HG03039 (cell line): ENCODE measurements at regions not wholly inside any gene's neighbourhood (a gene's known extent, or its start where the extent isn't known, plus 50 kb on each side); places are given as distances from the start of the nearest gene placed in this dataset.

ENCODE experiments used
- ATAC-seq: cut with Tn5 transposase; IDR thresholded peaks from one replicate; pipeline ENCODE4 v1.9.1; 2021; ENCODE audit warnings: mild to moderate bottlenecking, moderate library complexity; ENCODE audit not compliant: unreplicated experiment

GRCh38 chr12:78683031-78683430 lies 181.5 kb upstream of the SYT1 start:
- ATAC-seq, result no peak

- no peak for ATAC-seq
Measured at GRCh38 chr12:78683626-78684025, 180.9 kb upstream of the SYT1 start.

- ATAC-seq, result no peak
Measured at GRCh38 chr12:78684419-78684818, 180.2 kb upstream of the SYT1 start.

- no peak for ATAC-seq
Measured at GRCh38 chr12:78695749-78696148, 168.8 kb upstream of the SYT1 start.

GRCh38 chr12:78696267-78696666 lies 168.3 kb upstream of the SYT1 start:
- no peak for ATAC-seq

GRCh38 chr12:78697817-78698415 lies 166.7 kb upstream of the SYT1 start:
- no peak for ATAC-seq

GRCh38 chr12:78698747-78699146 lies 165.8 kb upstream of the SYT1 start:
- no peak for ATAC-seq

- ATAC-seq, result no peak
Measured at GRCh38 chr12:78700565-78700964, 164.0 kb upstream of the SYT1 start.

GRCh38 chr12:78703820-78704525 lies 160.6 kb upstream of the SYT1 start:
- no peak for ATAC-seq

- ATAC-seq, result no peak
Measured at GRCh38 chr12:78711954-78712353, 152.6 kb upstream of the SYT1 start.

GRCh38 chr12:78712834-78713481 lies 151.6 kb upstream of the SYT1 start:
- ATAC-seq, result no peak

GRCh38 chr12:78719721-78720120 lies 144.9 kb upstream of the SYT1 start:
- no peak for ATAC-seq

- no peak for ATAC-seq
Measured at GRCh38 chr12:78721906-78722305, 142.7 kb upstream of the SYT1 start.

GRCh38 chr12:78725033-78725432 lies 139.5 kb upstream of the SYT1 start:
- ATAC-seq, result no peak

- ATAC-seq, result no peak
Measured at GRCh38 chr12:78725951-78726580, 138.5 kb upstream of the SYT1 start.

- no peak for ATAC-seq
Measured at GRCh38 chr12:78726854-78727253, 137.7 kb upstream of the SYT1 start.

- ATAC-seq, result no peak
Measured at GRCh38 chr12:78732481-78732880, 132.1 kb upstream of the SYT1 start.

- ATAC-seq, result no peak
Measured at GRCh38 chr12:78739653-78740052, 124.9 kb upstream of the SYT1 start.

- ATAC-seq, result no peak
Measured at GRCh38 chr12:78746001-78746400, 118.6 kb upstream of the SYT1 start.

- ATAC-seq, result no peak
Measured at GRCh38 chr12:78753058-78753457, 111.5 kb upstream of the SYT1 start.

- ATAC-seq, result no peak
Measured at GRCh38 chr12:78756936-78757335, 107.6 kb upstream of the SYT1 start.

GRCh38 chr12:78759367-78759766 lies 105.2 kb upstream of the SYT1 start:
- ATAC-seq, result no peak
